ENCODE measurements at regions not wholly inside any gene's neighbourhood (a gene's known extent, or its start where the extent isn't known, plus 50 kb on each side); places are given as distances from the start of the nearest gene placed in this dataset.

- SMC1A ChIA-PET (ENCODE audit: uncharacterized antibody, unreplicated experiment) = no interaction called here
- H4K20me1 ChIP-seq (ENCODE audit: control insufficient read depth, insufficient read depth) = no peaks in the 10 kb centered on the region
- intact Hi-C loops (cut with micrococcal nuclease; ENCODE audit: unreplicated experiment) = loop anchor here (1.0 kb wide), 1 partner anchor 20 kb away; no protein-coding TSS in a partner anchor
- no peak for DNase-seq (ENCODE audit: low read depth, low spot score)
- BruUV-seq (replicated peaks) = no TSS peak
- POLR2A ChIA-PET = no interaction called here
- no peak for ATAC-seq
- CTCF ChIA-PET = interaction anchor here (1.0 to 1.1 kb wide), 2 partner anchors 8 to 27 kb away, joined by 3 read pairs; no protein-coding TSS in a partner anchor
- H3K27ac ChIP-seq (ENCODE audit: control insufficient read depth, insufficient read depth) = no peak overlapping the region
- 0% methylated on average over 1 of the region's 1 CpG for WGBS (ENCODE audit: insufficient coverage, insufficient replicate concordance, low lambda C conversion rate, missing lambda C conversion rate)
- H3K79me2 ChIP-seq (ENCODE audit: control insufficient read depth, insufficient read depth, low read length) = no peaks in the 10 kb centered on the region
- H3K36me3 ChIP-seq (ENCODE audit: control insufficient read depth in 2 of 2, insufficient read depth in 2 of 2, low read length in 1 of 2) = no peaks in the 10 kb centered on the region
- no peak overlapping the region for H3K4me2 ChIP-seq (ENCODE audit: control insufficient read depth, insufficient read depth)
- no peak overlapping the region for H3K4me3 ChIP-seq
- in situ Hi-C loops (cut with MboI) = no loop called here
- RAD21 ChIA-PET (ENCODE audit: unreplicated experiment) = no interaction called here
- FAIRE-seq = no peak
- no peaks in the 10 kb centered on the region for H3K27me3 ChIP-seq (replicated peaks in 1 of 2; ENCODE audit: control insufficient read depth in 2 of 2, insufficient read depth in 2 of 2, low read length in 1 of 2)
- no peak overlapping the region for H3K9ac ChIP-seq (ENCODE audit: control insufficient read depth, insufficient read depth, low read length)
- no peaks in the 10 kb centered on the region for H3K9me3 ChIP-seq (replicated peaks; ENCODE audit: control insufficient read depth, insufficient read depth, low read length)
- H3K4me1 ChIP-seq (ENCODE audit: control insufficient read depth, insufficient read depth, low read length) = no peaks in the 10 kb centered on the region
- no peak overlapping the region for H2AFZ ChIP-seq (ENCODE audit: control insufficient read depth, low read depth, low read length)
- TF ChIP-seq ZBTB11 (CRISPR knock-in tag; IDR thresholded peaks at IDR 0.05) = no peak
- no peak for TF ChIP-seq RAD21 (IDR thresholded peaks at IDR 0.05; ENCODE audit: insufficient read depth, low read depth, low read length)
- no peak for TF ChIP-seq MTA2 (IDR thresholded peaks at IDR 0.05; ENCODE audit: low read depth)
- no peak for TF ChIP-seq SMAD1 (IDR thresholded peaks at IDR 0.05; ENCODE audit: low read depth, partially characterized antibody)
- TF ChIP-seq E2F4 (IDR thresholded peaks at IDR 0.05; ENCODE audit: low read depth, low read length) = no peak
- no peak for TF ChIP-seq ZNF622 (IDR thresholded peaks at IDR 0.05)
- no peak for TF ChIP-seq SKIL (IDR thresholded peaks at IDR 0.05; ENCODE audit: low read depth, poor library complexity, severe bottlenecking)
- TF ChIP-seq SMC3 (IDR thresholded peaks at IDR 0.05; ENCODE audit: borderline replicate concordance, low read length) = no peak
- TF ChIP-seq ESRRA (IDR thresholded peaks at IDR 0.05; ENCODE audit: low read length) = no peak
- no peak for TF ChIP-seq SIN3A (IDR thresholded peaks at IDR 0.05; ENCODE audit: low read depth, low read length)
- TF ChIP-seq ZBED1 (IDR thresholded peaks at IDR 0.05; ENCODE audit: borderline replicate concordance) = no peak
- TF ChIP-seq CUX1 (IDR thresholded peaks at IDR 0.05; ENCODE audit: insufficient replicate concordance, low read depth, low read length) = no peak
- TF ChIP-seq MXI1 (IDR thresholded peaks at IDR 0.05; ENCODE audit: low read depth, low read length) = no peak
- no peak for TF ChIP-seq NBN (IDR thresholded peaks at IDR 0.05)
Observed at GRCh38 chr9:27699621-27700020, 126.3 kb upstream of the C9orf72 start.
